Ishikawa (cell line): ENCODE measurements at regions not wholly inside any gene's neighbourhood (a gene's known extent, or its start where the extent isn't known, plus 50 kb on each side); places are given as distances from the start of the nearest gene placed in this dataset.

ENCODE experiments used
- CEBPB ChIP-seq: IDR thresholded peaks from 2 replicates; pipeline ENCODE4 v1.6.1; 2012
- CREB1 ChIP-seq: IDR thresholded peaks from 2 replicates; pipeline ENCODE4 v1.6.1; 2012; ENCODE audit warnings: low read depth
- EGR1 ChIP-seq: IDR thresholded peaks from 2 replicates; pipeline ENCODE4 v1.6.1; 2012
- EP300 ChIP-seq: IDR thresholded peaks from 2 replicates; pipeline ENCODE4 v1.6.1; 2012; ENCODE audit warnings: borderline replicate concordance
- FOXM1 ChIP-seq: IDR thresholded peaks from 2 replicates; pipeline ENCODE4 v1.6.1; 2012; ENCODE audit warnings: low read depth, borderline replicate concordance
- MAX ChIP-seq: IDR thresholded peaks from 2 replicates; pipeline ENCODE4 v1.6.1; 2012
- NFIC ChIP-seq: IDR thresholded peaks from 2 replicates; pipeline ENCODE4 v1.6.1; 2012
- RAD21 ChIP-seq: IDR thresholded peaks from 2 replicates; pipeline ENCODE4 v1.6.1; 2012; ENCODE audit warnings: low read depth
- REST ChIP-seq: IDR thresholded peaks from 2 replicates; pipeline ENCODE4 v1.6.1; 2012; ENCODE audit warnings: low read depth, mild to moderate bottlenecking
- TAF1 ChIP-seq: IDR thresholded peaks from 2 replicates; pipeline ENCODE4 v1.6.1; 2012; ENCODE audit warnings: low read depth, mild to moderate bottlenecking
- TCF12 ChIP-seq: IDR thresholded peaks from 2 replicates; pipeline ENCODE4 v1.6.1; 2012; ENCODE audit warnings: low read depth
- TEAD4 ChIP-seq: IDR thresholded peaks from 2 replicates; pipeline ENCODE4 v1.6.1; 2012
- USF1 ChIP-seq: IDR thresholded peaks from 2 replicates; pipeline ENCODE4 v1.6.1; 2012
- YY1 ChIP-seq: IDR thresholded peaks from 2 replicates; pipeline ENCODE4 v1.6.1; 2012; ENCODE audit warnings: low read depth
- ZBTB7A ChIP-seq: IDR thresholded peaks from 2 replicates; pipeline ENCODE4 v1.6.1; 2012; ENCODE audit warnings: low read depth

GRCh38 chr20:39302312-39302711 is 340.2 kb downstream of the DHX35 start:
- no peak for TF ChIP-seq ZBTB7A
- no peak for TF ChIP-seq EGR1
- no peak for TF ChIP-seq EP300
- TF ChIP-seq CEBPB: no peak
- TF ChIP-seq TAF1: no peak
- no peak for TF ChIP-seq REST

GRCh38 chr20:39299783-39300182 is 337.6 kb downstream of the DHX35 start:
- TF ChIP-seq TEAD4 (no peak), RAD21 (no peak), FOXM1 (no peak), TCF12 (no peak)

- TF ChIP-seq USF1: no peak
- TF ChIP-seq TCF12: no peak
- no peak for TF ChIP-seq NFIC
- no peak for TF ChIP-seq TEAD4
- TF ChIP-seq CREB1: no peak
- no peak for TF ChIP-seq CEBPB
- no peak for TF ChIP-seq EGR1
- no peak for TF ChIP-seq FOXM1
- no peak for TF ChIP-seq YY1
- no peak for TF ChIP-seq EP300
- no peak for TF ChIP-seq REST
- TF ChIP-seq RAD21: no peak
- no peak for TF ChIP-seq ZBTB7A
- no peak for TF ChIP-seq TAF1
- TF ChIP-seq MAX: no peak
These were observed 336.7 kb downstream of the DHX35 start for GRCh38 chr20:39298571-39299506.

- TF ChIP-seq ZBTB7A (no peak), TCF12 (no peak), EGR1 (no peak), CEBPB (no peak), MAX (no peak), FOXM1 (no peak), TAF1 (no peak), NFIC (no peak), RAD21 (no peak), YY1 (no peak), EP300 (no peak), USF1 (no peak), REST (no peak)
These were observed 336.0 kb downstream of the DHX35 start for GRCh38 chr20:39298121-39298520.
